ENCODE measurements at regions not wholly inside any gene's neighbourhood (a gene's known extent, or its start where the extent isn't known, plus 50 kb on each side); places are given as distances from the start of the nearest gene placed in this dataset.
"Not testable (repeated sequence)": the region's sequence is repeated elsewhere in the genome, so short reads cannot be mapped to it uniquely, and the experiment has no call there.

DNA sequence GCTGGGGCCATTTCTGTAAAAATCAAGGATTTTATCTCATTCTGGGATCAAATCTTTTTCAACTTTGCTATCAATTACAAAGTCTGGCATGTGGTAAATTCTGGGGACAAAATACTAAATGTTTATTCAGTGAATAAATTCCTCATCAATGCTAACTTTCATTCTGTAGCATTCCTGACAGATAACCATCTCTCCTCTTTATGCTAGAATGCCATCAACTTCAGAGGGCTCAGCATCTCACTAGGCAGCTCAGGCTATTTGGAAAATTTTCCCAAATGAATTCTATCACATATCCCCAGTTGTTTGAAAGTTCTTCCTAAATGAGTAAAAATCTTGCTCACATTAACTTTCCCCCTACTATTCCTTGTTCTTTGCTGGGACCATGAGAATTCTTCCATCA is 163.0 kb upstream of the DAB1 start:
- intact Hi-C loops (cut with micrococcal nuclease) = no loop called here
- no peak for TF ChIP-seq CTCF (IDR thresholded peaks at IDR 0.05)
- ChIA-PET CTCF (no interaction called here), POLR2A (no interaction called here)
- no peaks in the 10 kb centered on the region for H3K27me3 Mint-ChIP-seq
- no peaks in the 10 kb centered on the region for H3K9me3 Mint-ChIP-seq
- no peak overlapping the region for H3K27ac Mint-ChIP-seq
- ATAC-seq = no peak
- no peaks in the 10 kb centered on the region for H3K4me1 Mint-ChIP-seq (ENCODE audit: low read depth)
- DNase-seq = no peak
- no peak overlapping the region for H3K4me3 Mint-ChIP-seq
- no peaks in the 10 kb centered on the region for H3K36me3 Mint-ChIP-seq (ENCODE audit: low read depth)

GRCh38 chr1:57578680-57579079 is 154.8 kb upstream of the DAB1 start:
- ATAC-seq (no peak), DNase-seq (no peak)
- H3K4me3 Mint-ChIP-seq = no peak overlapping the region
- intact Hi-C loops (cut with micrococcal nuclease) = no loop called here
- H3K36me3 Mint-ChIP-seq (ENCODE audit: low read depth) = no peaks in the 10 kb centered on the region
- no peaks in the 10 kb centered on the region for H3K4me1 Mint-ChIP-seq (ENCODE audit: low read depth)
- no peak for TF ChIP-seq CTCF (IDR thresholded peaks at IDR 0.05)
- peaks cover 4% of the 10 kb centered on the region for H3K27me3 Mint-ChIP-seq
- H3K9me3 Mint-ChIP-seq = no peaks in the 10 kb centered on the region
- POLR2A ChIA-PET = no interaction called here
- CTCF ChIA-PET = no interaction called here
- H3K27ac Mint-ChIP-seq = no peak overlapping the region

GRCh38 chr1:57578099-57578498 is 154.2 kb upstream of the DAB1 start:
- CTCF ChIA-PET = no interaction called here

DNA sequence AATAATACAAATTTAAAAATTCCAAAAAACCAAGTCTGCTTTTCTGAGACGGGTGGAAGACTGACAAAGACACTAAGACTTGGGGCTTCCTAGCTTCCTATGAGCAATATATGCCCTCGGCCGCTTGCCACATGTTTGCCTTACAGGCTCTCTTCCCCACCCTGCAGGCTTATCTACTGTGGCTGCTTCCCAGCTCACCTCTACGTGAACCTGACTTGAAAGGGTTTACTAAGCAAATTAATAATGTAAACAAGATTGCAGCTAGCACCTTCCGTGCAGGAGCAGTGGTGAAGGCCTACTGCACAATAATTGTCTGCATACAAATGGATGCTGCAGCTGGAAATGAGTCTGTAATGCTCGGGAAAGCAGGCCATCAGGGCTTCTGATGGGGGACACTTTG is 152.9 kb upstream of the DAB1 start:
- H3K9me3 Mint-ChIP-seq = no peaks in the 10 kb centered on the region
- CTCF ChIA-PET = no interaction called here

More at GRCh38 chr1:57578099-57578498, 154.2 kb upstream of the DAB1 start:
- DNase-seq = no peak
- POLR2A ChIA-PET = no interaction called here
- no peak for ATAC-seq
- Mint-ChIP-seq H3K27ac (no peak overlapping the region), H3K9me3 (no peaks in the 10 kb centered on the region), H3K4me1 (ENCODE audit: low read depth) (no peaks in the 10 kb centered on the region), H3K27me3 (peaks cover 4% of the 10 kb centered on the region), H3K4me3 (no peak overlapping the region), H3K36me3 (ENCODE audit: low read depth) (no peaks in the 10 kb centered on the region)
- intact Hi-C loops (cut with micrococcal nuclease) = no loop called here
- TF ChIP-seq CTCF (IDR thresholded peaks at IDR 0.05) = no peak

GRCh38 chr1:57572016-57572415 is 148.2 kb upstream of the DAB1 start:
- no peaks in the 10 kb centered on the region for H3K36me3 Mint-ChIP-seq (ENCODE audit: low read depth)
- ATAC-seq = no peak
- H3K9me3 Mint-ChIP-seq = peaks cover 5% of the 10 kb centered on the region
- DNase-seq = no peak
- peaks cover 4% of the 10 kb centered on the region for H3K27me3 Mint-ChIP-seq
- TF ChIP-seq CTCF (IDR thresholded peaks at IDR 0.05) = no peak
- intact Hi-C loops (cut with micrococcal nuclease) = no loop called here
- H3K4me1 Mint-ChIP-seq (ENCODE audit: low read depth) = no peaks in the 10 kb centered on the region
- POLR2A ChIA-PET = no interaction called here
- CTCF ChIA-PET = no interaction called here
- H3K4me3 Mint-ChIP-seq = no peak overlapping the region
- no peak overlapping the region for H3K27ac Mint-ChIP-seq

More for the DNA sequence above, 152.9 kb upstream of the DAB1 start:
- intact Hi-C loops (cut with micrococcal nuclease) = no loop called here
- TF ChIP-seq CTCF (IDR thresholded peaks at IDR 0.05) = no peak
- H3K36me3 Mint-ChIP-seq (ENCODE audit: low read depth) = no peaks in the 10 kb centered on the region
- H3K4me3 Mint-ChIP-seq = no peak overlapping the region
- H3K27ac Mint-ChIP-seq = no peak overlapping the region
- ATAC-seq (no peak), DNase-seq (no peak)
- H3K27me3 Mint-ChIP-seq = peaks cover 4% of the 10 kb centered on the region
- POLR2A ChIA-PET = no interaction called here
- H3K4me1 Mint-ChIP-seq (ENCODE audit: low read depth) = no peaks in the 10 kb centered on the region

DNA sequence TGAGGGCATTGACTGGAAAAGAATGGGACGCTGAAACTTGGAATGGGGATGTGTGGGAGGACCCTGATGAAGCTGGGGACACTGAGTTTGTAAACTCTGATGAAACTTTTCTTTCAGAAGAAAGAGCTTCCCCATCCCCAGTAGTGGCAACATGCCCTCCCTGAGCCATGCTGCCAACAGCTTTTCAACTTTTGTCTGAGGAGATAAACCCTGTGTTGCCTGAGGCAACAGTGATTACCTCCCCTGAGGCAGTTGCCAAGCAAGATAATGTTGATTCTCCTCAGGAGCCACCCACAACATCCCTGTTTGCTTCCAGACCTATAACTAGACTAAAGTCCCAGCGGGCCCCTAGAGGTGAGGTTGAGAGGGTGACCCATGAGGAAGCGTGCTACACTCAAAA is 134.2 kb upstream of the DAB1 start:
- H3K36me3 Mint-ChIP-seq (ENCODE audit: low read depth); CTCF ChIA-PET; H3K27ac Mint-ChIP-seq; POLR2A ChIA-PET; H3K4me1 Mint-ChIP-seq (ENCODE audit: low read depth); intact Hi-C loops (cut with micrococcal nuclease); ATAC-seq; H3K9me3 Mint-ChIP-seq; DNase-seq; H3K27me3 Mint-ChIP-seq; H3K4me3 Mint-ChIP-seq: not testable (repeated sequence)
